A673 (cell line): ENCODE measurements at regions not wholly inside any gene's neighbourhood (a gene's known extent, or its start where the extent isn't known, plus 50 kb on each side); places are given as distances from the start of the nearest gene placed in this dataset.

Experiments used
- EZH2 ChIP-seq: fragments of 200-600 bp; sonication (generic); IDR thresholded peaks from 2 replicates; pipeline ENCODE4 v1.6.1; 2017; ENCODE audit warnings: borderline replicate concordance, low read depth, mild to moderate bottlenecking, mixed read lengths, antibody characterized with exemption, low read length; ENCODE audit not compliant: poor library complexity, severe bottlenecking
- TF ChIP-seq, protein P1 (sequence below): fragments of 300-800, 200-600 bp; sonication (generic); conservative IDR thresholded peaks from 2 replicates; pipeline ENCODE4 v1.5.1; 2017; ENCODE audit warnings: low read depth, mild to moderate bottlenecking, antibody characterized with exemption, low read length, moderate library complexity, mixed read lengths

GRCh38 chr10:31731711-31732110 lies 196.9 kb downstream of the ARHGAP12 start:
- TF ChIP-seq, protein P1, sequence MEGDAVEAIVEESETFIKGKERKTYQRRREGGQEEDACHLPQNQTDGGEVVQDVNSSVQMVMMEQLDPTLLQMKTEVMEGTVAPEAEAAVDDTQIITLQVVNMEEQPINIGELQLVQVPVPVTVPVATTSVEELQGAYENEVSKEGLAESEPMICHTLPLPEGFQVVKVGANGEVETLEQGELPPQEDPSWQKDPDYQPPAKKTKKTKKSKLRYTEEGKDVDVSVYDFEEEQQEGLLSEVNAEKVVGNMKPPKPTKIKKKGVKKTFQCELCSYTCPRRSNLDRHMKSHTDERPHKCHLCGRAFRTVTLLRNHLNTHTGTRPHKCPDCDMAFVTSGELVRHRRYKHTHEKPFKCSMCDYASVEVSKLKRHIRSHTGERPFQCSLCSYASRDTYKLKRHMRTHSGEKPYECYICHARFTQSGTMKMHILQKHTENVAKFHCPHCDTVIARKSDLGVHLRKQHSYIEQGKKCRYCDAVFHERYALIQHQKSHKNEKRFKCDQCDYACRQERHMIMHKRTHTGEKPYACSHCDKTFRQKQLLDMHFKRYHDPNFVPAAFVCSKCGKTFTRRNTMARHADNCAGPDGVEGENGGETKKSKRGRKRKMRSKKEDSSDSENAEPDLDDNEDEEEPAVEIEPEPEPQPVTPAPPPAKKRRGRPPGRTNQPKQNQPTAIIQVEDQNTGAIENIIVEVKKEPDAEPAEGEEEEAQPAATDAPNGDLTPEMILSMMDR: no peak
- TF ChIP-seq EZH2: no peak
